Liver (tissue), 3 donors: ENCODE measurements at regions not wholly inside any gene's neighbourhood (a gene's known extent, or its start where the extent isn't known, plus 50 kb on each side); places are given as distances from the start of the nearest gene placed in this dataset.
A peak's percentile ranks its signal among the peaks of the same experiment; 100 is the strongest.

Source experiments
- EGR1 ChIP-seq, 2 donors: IDR thresholded peaks; 2 replicates each; pipeline ENCODE4 v1.6.1; 2016 to 2018; ENCODE audit warnings: antibody characterized with exemption in 2 of 2, low read depth in 2 of 2
- JUND ChIP-seq, 2 donors: IDR thresholded peaks; 2 replicates each; pipeline ENCODE4 v1.6.1; 2016; ENCODE audit warnings: antibody characterized with exemption in 2 of 2
- RAD21 ChIP-seq, 2 donors: IDR thresholded peaks; 2 replicates each; pipeline ENCODE4 v1.6.1; 2016; ENCODE audit warnings: antibody characterized with exemption in 2 of 2, mild to moderate bottlenecking in 2 of 2
- SP1 ChIP-seq: IDR thresholded peaks from 2 replicates; pipeline ENCODE4 v1.6.1; 2018; ENCODE audit warnings: antibody characterized with exemption, mild to moderate bottlenecking
- YY1 ChIP-seq: IDR thresholded peaks from 2 replicates; pipeline ENCODE4 v1.6.1; 2016; ENCODE audit warnings: antibody characterized with exemption, mild to moderate bottlenecking
- TF ChIP-seq, protein P1 (sequence below): fragments of 150-350 bp; IDR thresholded peaks from 2 replicates; pipeline ENCODE4 v1.5.1; 2017; ENCODE audit warnings: improper control_type of control experiment, low read depth, low read length; ENCODE audit not compliant: missing input control
- TF ChIP-seq, protein P2 (sequence below): IDR thresholded peaks from 2 replicates; pipeline ENCODE4 v1.6.1; 2016; ENCODE audit warnings: antibody characterized with exemption
- TF ChIP-seq, protein P3 (sequence below): IDR thresholded peaks from 2 replicates; pipeline ENCODE4 v1.6.1; 2016; ENCODE audit warnings: antibody characterized with exemption
- TF ChIP-seq, protein P4 (sequence below): IDR thresholded peaks from 2 replicates; pipeline ENCODE4 v1.6.1; 2016; ENCODE audit warnings: antibody characterized with exemption
- donor health status: healthy.
- donor health status: healthy.

DNA sequence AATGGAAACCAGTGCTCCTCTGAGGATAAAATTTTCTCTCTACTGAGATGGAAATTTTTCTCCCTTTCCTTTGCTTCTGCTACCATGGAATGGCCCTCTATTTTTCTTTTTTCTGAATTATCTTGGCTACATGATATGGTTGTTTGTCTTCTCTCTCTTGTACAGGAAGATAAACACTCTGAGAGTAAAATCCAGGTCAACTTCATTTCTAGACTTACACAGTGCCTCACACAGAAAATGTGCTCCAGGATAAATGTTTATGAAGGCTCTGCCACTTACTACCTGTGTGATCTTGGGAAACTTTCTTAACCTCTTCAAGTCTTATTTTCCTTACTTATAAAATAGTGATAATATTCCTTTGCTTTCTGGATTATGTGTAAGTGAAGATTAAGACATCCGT is 153.9 kb downstream of the PRELID2 start:
- TF ChIP-seq, protein P1, sequence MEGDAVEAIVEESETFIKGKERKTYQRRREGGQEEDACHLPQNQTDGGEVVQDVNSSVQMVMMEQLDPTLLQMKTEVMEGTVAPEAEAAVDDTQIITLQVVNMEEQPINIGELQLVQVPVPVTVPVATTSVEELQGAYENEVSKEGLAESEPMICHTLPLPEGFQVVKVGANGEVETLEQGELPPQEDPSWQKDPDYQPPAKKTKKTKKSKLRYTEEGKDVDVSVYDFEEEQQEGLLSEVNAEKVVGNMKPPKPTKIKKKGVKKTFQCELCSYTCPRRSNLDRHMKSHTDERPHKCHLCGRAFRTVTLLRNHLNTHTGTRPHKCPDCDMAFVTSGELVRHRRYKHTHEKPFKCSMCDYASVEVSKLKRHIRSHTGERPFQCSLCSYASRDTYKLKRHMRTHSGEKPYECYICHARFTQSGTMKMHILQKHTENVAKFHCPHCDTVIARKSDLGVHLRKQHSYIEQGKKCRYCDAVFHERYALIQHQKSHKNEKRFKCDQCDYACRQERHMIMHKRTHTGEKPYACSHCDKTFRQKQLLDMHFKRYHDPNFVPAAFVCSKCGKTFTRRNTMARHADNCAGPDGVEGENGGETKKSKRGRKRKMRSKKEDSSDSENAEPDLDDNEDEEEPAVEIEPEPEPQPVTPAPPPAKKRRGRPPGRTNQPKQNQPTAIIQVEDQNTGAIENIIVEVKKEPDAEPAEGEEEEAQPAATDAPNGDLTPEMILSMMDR, result no peak
- TF ChIP-seq RAD21 (IDR thresholded peaks at IDR 0.05) (no peak), JUND (IDR thresholded peaks at IDR 0.05) (no peak), YY1 (peak; percentile 9), EGR1 (IDR thresholded peaks at IDR 0.05; ENCODE audit: low read depth in 2 of 2) (no peak), SP1 (no peak)
- TF ChIP-seq, protein P2, sequence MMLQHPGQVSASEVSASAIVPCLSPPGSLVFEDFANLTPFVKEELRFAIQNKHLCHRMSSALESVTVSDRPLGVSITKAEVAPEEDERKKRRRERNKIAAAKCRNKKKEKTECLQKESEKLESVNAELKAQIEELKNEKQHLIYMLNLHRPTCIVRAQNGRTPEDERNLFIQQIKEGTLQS, result no peak
- TF ChIP-seq, protein P3, sequence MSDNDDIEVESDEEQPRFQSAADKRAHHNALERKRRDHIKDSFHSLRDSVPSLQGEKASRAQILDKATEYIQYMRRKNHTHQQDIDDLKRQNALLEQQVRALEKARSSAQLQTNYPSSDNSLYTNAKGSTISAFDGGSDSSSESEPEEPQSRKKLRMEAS, result no peak
- TF ChIP-seq, protein P4, sequence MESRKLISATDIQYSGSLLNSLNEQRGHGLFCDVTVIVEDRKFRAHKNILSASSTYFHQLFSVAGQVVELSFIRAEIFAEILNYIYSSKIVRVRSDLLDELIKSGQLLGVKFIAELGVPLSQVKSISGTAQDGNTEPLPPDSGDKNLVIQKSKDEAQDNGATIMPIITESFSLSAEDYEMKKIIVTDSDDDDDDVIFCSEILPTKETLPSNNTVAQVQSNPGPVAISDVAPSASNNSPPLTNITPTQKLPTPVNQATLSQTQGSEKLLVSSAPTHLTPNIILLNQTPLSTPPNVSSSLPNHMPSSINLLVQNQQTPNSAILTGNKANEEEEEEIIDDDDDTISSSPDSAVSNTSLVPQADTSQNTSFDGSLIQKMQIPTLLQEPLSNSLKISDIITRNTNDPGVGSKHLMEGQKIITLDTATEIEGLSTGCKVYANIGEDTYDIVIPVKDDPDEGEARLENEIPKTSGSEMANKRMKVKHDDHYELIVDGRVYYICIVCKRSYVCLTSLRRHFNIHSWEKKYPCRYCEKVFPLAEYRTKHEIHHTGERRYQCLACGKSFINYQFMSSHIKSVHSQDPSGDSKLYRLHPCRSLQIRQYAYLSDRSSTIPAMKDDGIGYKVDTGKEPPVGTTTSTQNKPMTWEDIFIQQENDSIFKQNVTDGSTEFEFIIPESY, result no peak
